ENCODE measurements at regions not wholly inside any gene's neighbourhood (a gene's known extent, or its start where the extent isn't known, plus 50 kb on each side); places are given as distances from the start of the nearest gene placed in this dataset.

DNA sequence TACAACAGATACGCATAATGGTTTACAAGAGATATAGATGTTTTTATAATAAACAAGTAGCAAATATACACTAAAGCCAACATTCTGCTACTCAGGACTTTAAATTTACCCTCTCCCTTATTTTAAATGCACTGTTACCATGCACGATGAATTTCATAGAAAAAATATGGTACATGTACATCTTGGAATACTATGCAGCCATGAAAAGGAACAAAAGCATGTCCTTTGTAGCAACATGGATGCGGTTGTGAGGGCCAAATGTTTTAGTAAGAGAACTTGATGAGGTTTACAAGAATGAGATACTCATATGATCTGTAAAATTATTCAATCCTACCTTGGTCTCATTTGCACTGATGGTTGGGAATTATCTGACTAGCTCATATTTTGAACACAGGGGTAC lies 769.3 kb downstream of the VGLL3 start:
- no peaks in the 10 kb centered on the region for H3K36me3 Mint-ChIP-seq (ENCODE audit: low read depth)
- H3K4me1 Mint-ChIP-seq (ENCODE audit: low read depth) = no peaks in the 10 kb centered on the region
- TF ChIP-seq CTCF (IDR thresholded peaks at IDR 0.05) = no peak
- peaks cover 12% of the 10 kb centered on the region for H3K9me3 Mint-ChIP-seq (ENCODE audit: low read depth)
- no peak overlapping the region for H3K27ac Mint-ChIP-seq (ENCODE audit: unreplicated experiment)
- H3K4me3 Mint-ChIP-seq (ENCODE audit: unreplicated experiment) = no peak overlapping the region
- H3K27me3 Mint-ChIP-seq (ENCODE audit: low read depth) = peaks cover 1% of the 10 kb centered on the region
- DNase-seq (ENCODE audit: low spot score) = no peak

- Mint-ChIP-seq H3K4me3 (ENCODE audit: unreplicated experiment) (no peak overlapping the region), H3K27me3 (ENCODE audit: low read depth) (peaks cover 10% of the 10 kb centered on the region), H3K36me3 (ENCODE audit: low read depth) (no peaks in the 10 kb centered on the region), H3K9me3 (ENCODE audit: low read depth) (no peaks in the 10 kb centered on the region), H3K27ac (ENCODE audit: unreplicated experiment) (no peak overlapping the region), H3K4me1 (ENCODE audit: low read depth) (no peaks in the 10 kb centered on the region)
- no peak for TF ChIP-seq CTCF (IDR thresholded peaks at IDR 0.05)
- no peak for DNase-seq (ENCODE audit: low spot score)
Measured at GRCh38 chr3:86208772-86209171, 782.2 kb downstream of the VGLL3 start.

GRCh38 chr3:86182606-86183005 lies 808.3 kb downstream of the VGLL3 start:
- Mint-ChIP-seq H3K36me3 (ENCODE audit: low read depth) (no peaks in the 10 kb centered on the region), H3K4me1 (ENCODE audit: low read depth) (no peaks in the 10 kb centered on the region), H3K4me3 (ENCODE audit: unreplicated experiment) (no peak overlapping the region)

GRCh38 chr3:86180696-86181095 lies 810.3 kb downstream of the VGLL3 start:
- Mint-ChIP-seq H3K36me3 (ENCODE audit: low read depth) (no peaks in the 10 kb centered on the region), H3K4me3 (ENCODE audit: unreplicated experiment) (no peak overlapping the region), H3K27me3 (ENCODE audit: low read depth) (peaks cover 3% of the 10 kb centered on the region), H3K4me1 (ENCODE audit: low read depth) (no peaks in the 10 kb centered on the region), H3K27ac (ENCODE audit: unreplicated experiment) (no peak overlapping the region), H3K9me3 (ENCODE audit: low read depth) (peaks cover 4% of the 10 kb centered on the region)
- peak; percentile 55 for TF ChIP-seq CTCF (IDR thresholded peaks at IDR 0.05)
- DNase-seq (ENCODE audit: low spot score) = no peak

More at GRCh38 chr3:86182606-86183005, 808.3 kb downstream of the VGLL3 start:
- Mint-ChIP-seq H3K27me3 (ENCODE audit: low read depth) (peaks cover 3% of the 10 kb centered on the region), H3K9me3 (ENCODE audit: low read depth) (peaks cover 10% of the 10 kb centered on the region), H3K27ac (ENCODE audit: unreplicated experiment) (no peak overlapping the region)
- no peak for DNase-seq (ENCODE audit: low spot score)
- no peak for TF ChIP-seq CTCF (IDR thresholded peaks at IDR 0.05)

DNA sequence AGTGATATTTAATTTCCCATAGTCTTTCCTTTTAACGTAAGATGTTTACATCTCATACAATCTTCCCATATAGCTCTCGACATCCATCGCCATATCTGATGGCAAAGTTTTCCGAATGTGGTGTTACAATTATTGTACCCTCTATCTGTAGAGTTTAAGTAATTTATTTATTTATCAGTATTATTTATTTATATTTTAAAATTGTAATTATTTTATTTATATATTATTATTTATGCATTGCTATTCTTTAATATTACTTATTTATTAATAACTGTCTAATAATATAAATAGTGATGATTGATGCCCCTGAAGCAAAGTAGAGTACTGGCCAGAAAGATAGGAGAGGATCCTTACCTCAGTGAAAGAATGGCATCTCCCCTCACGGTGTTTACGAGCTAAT lies 812.9 kb downstream of the VGLL3 start:
- H3K4me1 Mint-ChIP-seq (ENCODE audit: low read depth) = no peaks in the 10 kb centered on the region
- H3K9me3 Mint-ChIP-seq (ENCODE audit: low read depth) = no peaks in the 10 kb centered on the region
- H3K27ac Mint-ChIP-seq (ENCODE audit: unreplicated experiment) = no peak overlapping the region
- TF ChIP-seq CTCF (IDR thresholded peaks at IDR 0.05) = no peak
- no peaks in the 10 kb centered on the region for H3K36me3 Mint-ChIP-seq (ENCODE audit: low read depth)
- no peak overlapping the region for H3K4me3 Mint-ChIP-seq (ENCODE audit: unreplicated experiment)
- H3K27me3 Mint-ChIP-seq (ENCODE audit: low read depth) = peaks cover 14% of the 10 kb centered on the region
- no peak for DNase-seq (ENCODE audit: low spot score)
